LHCN-M2 (cell line): ENCODE measurements at regions not wholly inside any gene's neighbourhood (a gene's known extent, or its start where the extent isn't known, plus 50 kb on each side); places are given as distances from the start of the nearest gene placed in this dataset.

Source experiments
- DNase-seq: peaks from one replicate; pipeline ENCODE4 v3.0.0-alpha.2; 2012; ENCODE audit warnings: low read depth

GRCh38 chr13:22644941-22645340, 535.8 kb upstream of the SGCG start:
- no peak for DNase-seq

GRCh38 chr13:22647156-22647850, 533.5 kb upstream of the SGCG start:
- no peak for DNase-seq

- peak; percentile 14 for DNase-seq
Observed at GRCh38 chr13:22648320-22648801, 532.4 kb upstream of the SGCG start.

- no peak for DNase-seq
Observed at GRCh38 chr13:22652796-22653195, 528.0 kb upstream of the SGCG start.

- no peak for DNase-seq
Observed at GRCh38 chr13:22653866-22654265, 526.9 kb upstream of the SGCG start.

GRCh38 chr13:22655106-22655852, 525.5 kb upstream of the SGCG start:
- DNase-seq = no peak

- peak; percentile 77 for DNase-seq
Observed at GRCh38 chr13:22662771-22663170, 518.0 kb upstream of the SGCG start.

- no peak for DNase-seq
Observed at GRCh38 chr13:22665506-22665905, 515.3 kb upstream of the SGCG start.

GRCh38 chr13:22690756-22691155, 490.0 kb upstream of the SGCG start:
- peak; percentile 59 for DNase-seq

- DNase-seq = no peak
Observed at GRCh38 chr13:22693691-22694090, 487.1 kb upstream of the SGCG start.

GRCh38 chr13:22696433-22696832, 484.3 kb upstream of the SGCG start:
- DNase-seq = no peak

- DNase-seq = no peak
Observed at GRCh38 chr13:22698467-22698866, 482.3 kb upstream of the SGCG start.

GRCh38 chr13:22700246-22700887, 480.4 kb upstream of the SGCG start:
- DNase-seq = no peak

- peak; percentile 96 for DNase-seq
Observed at GRCh38 chr13:22703601-22704209, 477.1 kb upstream of the SGCG start.

GRCh38 chr13:22707946-22708345, 472.8 kb upstream of the SGCG start:
- DNase-seq = no peak

- DNase-seq = no peak
Observed at GRCh38 chr13:22717036-22717435, 463.7 kb upstream of the SGCG start.

GRCh38 chr13:22726726-22727125, 454.1 kb upstream of the SGCG start:
- no peak for DNase-seq

GRCh38 chr13:22735011-22735995, 445.5 kb upstream of the SGCG start:
- DNase-seq = no peak

- DNase-seq = no peak
Observed at GRCh38 chr13:22736084-22736767, 444.6 kb upstream of the SGCG start.

- no peak for DNase-seq
Observed at GRCh38 chr13:22736768-22737092, 444.0 kb upstream of the SGCG start.
